Activated CD4-positive, alpha-beta T cell treated with anti-CD3 and anti-CD28 coated beads, Interleukin-2, amount 50 U/mL, for 16 hours (primary cell): ENCODE measurements at regions not wholly inside any gene's neighbourhood (a gene's known extent, or its start where the extent isn't known, plus 50 kb on each side); places are given as distances from the start of the nearest gene placed in this dataset.

Experiments used
- DNase-seq: peaks from one replicate; pipeline ENCODE4 v3.0.0-alpha.2; 2020

GRCh38 chr13:99892866-99893504, 78.6 kb downstream of the ZIC5 start:
- no peak for DNase-seq

- no peak for DNase-seq
Observed at GRCh38 chr13:99892196-99892613, 79.4 kb downstream of the ZIC5 start.

- DNase-seq: no peak
Observed at GRCh38 chr13:99886706-99887105, 84.9 kb downstream of the ZIC5 start.

- no peak for DNase-seq
Observed at GRCh38 chr13:99884913-99885312, 86.7 kb downstream of the ZIC5 start.

- no peak for DNase-seq
Observed at GRCh38 chr13:99883805-99884204, 87.8 kb downstream of the ZIC5 start.

GRCh38 chr13:99878921-99879610, 92.5 kb downstream of the ZIC5 start:
- no peak for DNase-seq

GRCh38 chr13:99876651-99877050, 94.9 kb downstream of the ZIC5 start:
- DNase-seq: no peak

GRCh38 chr13:99875391-99875790, 96.2 kb downstream of the ZIC5 start:
- DNase-seq: no peak

- DNase-seq: no peak
Observed at GRCh38 chr13:99873832-99874430, 97.6 kb downstream of the ZIC5 start.

GRCh38 chr13:99873141-99873540, 98.4 kb downstream of the ZIC5 start:
- DNase-seq: no peak

GRCh38 chr13:99871249-99871898, 100.2 kb downstream of the ZIC5 start:
- no peak for DNase-seq

GRCh38 chr13:99870541-99870940, 101.0 kb downstream of the ZIC5 start:
- DNase-seq: no peak

- no peak for DNase-seq
Observed at GRCh38 chr13:99869830-99870229, 101.7 kb downstream of the ZIC5 start.

- DNase-seq: no peak
Observed at GRCh38 chr13:99868767-99869166, 102.8 kb downstream of the ZIC5 start.

- DNase-seq: no peak
Observed at GRCh38 chr13:99867535-99868257, 103.9 kb downstream of the ZIC5 start.

- no peak for DNase-seq
Observed at GRCh38 chr13:99866781-99867180, 104.8 kb downstream of the ZIC5 start.

- DNase-seq: no peak
Observed at GRCh38 chr13:99865420-99865930, 106.1 kb downstream of the ZIC5 start.

GRCh38 chr13:99864627-99864990, 107.0 kb downstream of the ZIC5 start:
- no peak for DNase-seq

- DNase-seq: no peak
Observed at GRCh38 chr13:99863789-99864626, 107.6 kb downstream of the ZIC5 start.

GRCh38 chr13:99862244-99862643, 109.3 kb downstream of the ZIC5 start:
- no peak for DNase-seq

- no peak for DNase-seq
Observed at GRCh38 chr13:99861771-99862170, 109.8 kb downstream of the ZIC5 start.

- no peak for DNase-seq
Observed at GRCh38 chr13:99860745-99861144, 110.8 kb downstream of the ZIC5 start.
